SK-N-SH (cell line): ENCODE measurements at regions not wholly inside any gene's neighbourhood (a gene's known extent, or its start where the extent isn't known, plus 50 kb on each side); places are given as distances from the start of the nearest gene placed in this dataset.

Experiments
- ELF1 ChIP-seq: IDR thresholded peaks from 2 replicates; pipeline ENCODE4 v1.4.0; 2012
- FOSL2 ChIP-seq: IDR thresholded peaks from 2 replicates; pipeline ENCODE4 v1.4.0; 2012; ENCODE audit warnings: low read depth, mild to moderate bottlenecking, moderate library complexity, borderline replicate concordance
- GABPA ChIP-seq: IDR thresholded peaks from 2 replicates; pipeline ENCODE4 v1.4.0; 2012; ENCODE audit warnings: low read depth, mild to moderate bottlenecking
- GATA2 ChIP-seq: sonication (generic); formaldehyde crosslinking; IDR thresholded peaks from 2 replicates; pipeline ENCODE4 v1.5.0; 2020; ENCODE audit warnings: mild to moderate bottlenecking, missing genetic modification reagents
- JUND ChIP-seq: IDR thresholded peaks from 2 replicates; pipeline ENCODE4 v1.4.0; 2012
- MEF2A ChIP-seq: IDR thresholded peaks from 2 replicates; pipeline ENCODE4 v1.4.0; 2012; ENCODE audit warnings: low read depth, borderline replicate concordance
- NFIC ChIP-seq: IDR thresholded peaks from 2 replicates; pipeline ENCODE4 v1.4.0; 2012; ENCODE audit warnings: borderline replicate concordance
- POLR2AphosphoS5 ChIP-seq: IDR thresholded peaks from 2 replicates; pipeline ENCODE4 v1.6.1; 2012; ENCODE audit warnings: low read depth, low read length
- RAD21 ChIP-seq: IDR thresholded peaks from 2 replicates; pipeline ENCODE4 v1.6.1; 2012; ENCODE audit warnings: mild to moderate bottlenecking, low read length
- RXRA ChIP-seq: IDR thresholded peaks from 2 replicates; pipeline ENCODE4 v1.4.0; 2012; ENCODE audit warnings: low read depth, mild to moderate bottlenecking, borderline replicate concordance
- SIN3A ChIP-seq: IDR thresholded peaks from 2 replicates; pipeline ENCODE4 v1.6.1; 2012; ENCODE audit warnings: low read depth, mild to moderate bottlenecking, low read length, moderate library complexity, borderline replicate concordance
- SMC3 ChIP-seq: IDR thresholded peaks from 2 replicates; pipeline ENCODE4 v1.6.1; 2012; ENCODE audit warnings: low read depth, low read length, improper control_type of control experiment
- TCF12 ChIP-seq: IDR thresholded peaks from 2 replicates; pipeline ENCODE4 v1.4.0; 2012
- TEAD4 ChIP-seq: IDR thresholded peaks from 2 replicates; pipeline ENCODE4 v1.4.0; 2012; ENCODE audit warnings: mild to moderate bottlenecking, borderline replicate concordance; ENCODE audit not compliant: insufficient read depth
- TF ChIP-seq, protein P1 (sequence below): IDR thresholded peaks from 2 replicates; pipeline ENCODE4 v1.4.0; 2012; ENCODE audit warnings: low read depth, borderline replicate concordance
- TF ChIP-seq, protein P2 (sequence below): IDR thresholded peaks from 2 replicates; pipeline ENCODE4 v1.4.0; 2012; ENCODE audit warnings: low read depth
- TF ChIP-seq, protein P3 (sequence below): fragments of 200-600 bp; sonication (generic); IDR thresholded peaks from 2 replicates; pipeline ENCODE4 v1.6.1; 2017; ENCODE audit warnings: antibody characterized with exemption, mild to moderate bottlenecking, moderate library complexity
- TF ChIP-seq, protein P4 (sequence below): IDR thresholded peaks from 2 replicates; pipeline ENCODE4 v1.4.0; 2012; ENCODE audit warnings: low read depth, borderline replicate concordance
- TF ChIP-seq, protein P5 (sequence below): fragments of 150-350 bp; IDR thresholded peaks from 2 replicates; pipeline ENCODE4 v1.6.1; 2017; ENCODE audit warnings: antibody characterized with exemption, low read length, low read depth, borderline replicate concordance

DNA sequence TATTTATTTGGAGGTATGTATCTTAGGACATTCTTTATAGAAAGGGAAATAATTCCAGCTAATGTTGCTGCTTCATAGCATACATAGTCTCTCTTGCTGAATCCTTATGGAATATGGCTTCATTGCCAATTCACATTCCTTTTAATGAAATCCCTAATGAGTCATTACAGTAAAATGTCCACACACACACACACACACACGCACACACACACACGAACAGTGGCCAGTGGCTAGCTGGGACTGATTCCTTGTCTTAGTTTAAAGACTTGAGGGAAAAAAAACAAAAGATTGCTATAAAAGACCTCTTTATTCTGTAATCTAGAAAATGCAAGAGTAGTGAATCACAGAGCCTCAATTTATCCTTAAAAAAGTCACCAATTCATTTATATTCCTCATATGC lies 301.6 kb downstream of the SLITRK6 start (continued):
- TF ChIP-seq, protein P1, sequence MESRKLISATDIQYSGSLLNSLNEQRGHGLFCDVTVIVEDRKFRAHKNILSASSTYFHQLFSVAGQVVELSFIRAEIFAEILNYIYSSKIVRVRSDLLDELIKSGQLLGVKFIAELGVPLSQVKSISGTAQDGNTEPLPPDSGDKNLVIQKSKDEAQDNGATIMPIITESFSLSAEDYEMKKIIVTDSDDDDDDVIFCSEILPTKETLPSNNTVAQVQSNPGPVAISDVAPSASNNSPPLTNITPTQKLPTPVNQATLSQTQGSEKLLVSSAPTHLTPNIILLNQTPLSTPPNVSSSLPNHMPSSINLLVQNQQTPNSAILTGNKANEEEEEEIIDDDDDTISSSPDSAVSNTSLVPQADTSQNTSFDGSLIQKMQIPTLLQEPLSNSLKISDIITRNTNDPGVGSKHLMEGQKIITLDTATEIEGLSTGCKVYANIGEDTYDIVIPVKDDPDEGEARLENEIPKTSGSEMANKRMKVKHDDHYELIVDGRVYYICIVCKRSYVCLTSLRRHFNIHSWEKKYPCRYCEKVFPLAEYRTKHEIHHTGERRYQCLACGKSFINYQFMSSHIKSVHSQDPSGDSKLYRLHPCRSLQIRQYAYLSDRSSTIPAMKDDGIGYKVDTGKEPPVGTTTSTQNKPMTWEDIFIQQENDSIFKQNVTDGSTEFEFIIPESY = peak; percentile 73; the same call in 1 of the 2 replicates
- TF ChIP-seq POLR2AphosphoS5 = peak; percentile 58; the same call in 1 of the 2 replicates
- TF ChIP-seq TCF12 = peak; percentile 91
- TF ChIP-seq NFIC = peak; percentile 95
- TF ChIP-seq MEF2A = peak; percentile 54; the same call in 1 of the 2 replicates
- peak; percentile 42; the same call in 1 of the 2 replicates for TF ChIP-seq GABPA
- TF ChIP-seq ELF1 = no peak
- TF ChIP-seq, protein P2, sequence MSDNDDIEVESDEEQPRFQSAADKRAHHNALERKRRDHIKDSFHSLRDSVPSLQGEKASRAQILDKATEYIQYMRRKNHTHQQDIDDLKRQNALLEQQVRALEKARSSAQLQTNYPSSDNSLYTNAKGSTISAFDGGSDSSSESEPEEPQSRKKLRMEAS = peak; percentile 57; the same call in 1 of the 2 replicates
- no peak for TF ChIP-seq RAD21
- TF ChIP-seq, protein P3, sequence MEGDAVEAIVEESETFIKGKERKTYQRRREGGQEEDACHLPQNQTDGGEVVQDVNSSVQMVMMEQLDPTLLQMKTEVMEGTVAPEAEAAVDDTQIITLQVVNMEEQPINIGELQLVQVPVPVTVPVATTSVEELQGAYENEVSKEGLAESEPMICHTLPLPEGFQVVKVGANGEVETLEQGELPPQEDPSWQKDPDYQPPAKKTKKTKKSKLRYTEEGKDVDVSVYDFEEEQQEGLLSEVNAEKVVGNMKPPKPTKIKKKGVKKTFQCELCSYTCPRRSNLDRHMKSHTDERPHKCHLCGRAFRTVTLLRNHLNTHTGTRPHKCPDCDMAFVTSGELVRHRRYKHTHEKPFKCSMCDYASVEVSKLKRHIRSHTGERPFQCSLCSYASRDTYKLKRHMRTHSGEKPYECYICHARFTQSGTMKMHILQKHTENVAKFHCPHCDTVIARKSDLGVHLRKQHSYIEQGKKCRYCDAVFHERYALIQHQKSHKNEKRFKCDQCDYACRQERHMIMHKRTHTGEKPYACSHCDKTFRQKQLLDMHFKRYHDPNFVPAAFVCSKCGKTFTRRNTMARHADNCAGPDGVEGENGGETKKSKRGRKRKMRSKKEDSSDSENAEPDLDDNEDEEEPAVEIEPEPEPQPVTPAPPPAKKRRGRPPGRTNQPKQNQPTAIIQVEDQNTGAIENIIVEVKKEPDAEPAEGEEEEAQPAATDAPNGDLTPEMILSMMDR = no peak
- no peak for TF ChIP-seq SMC3
- peak; percentile 96 for TF ChIP-seq FOSL2
- TF ChIP-seq SIN3A = no peak
- TF ChIP-seq, protein P4, sequence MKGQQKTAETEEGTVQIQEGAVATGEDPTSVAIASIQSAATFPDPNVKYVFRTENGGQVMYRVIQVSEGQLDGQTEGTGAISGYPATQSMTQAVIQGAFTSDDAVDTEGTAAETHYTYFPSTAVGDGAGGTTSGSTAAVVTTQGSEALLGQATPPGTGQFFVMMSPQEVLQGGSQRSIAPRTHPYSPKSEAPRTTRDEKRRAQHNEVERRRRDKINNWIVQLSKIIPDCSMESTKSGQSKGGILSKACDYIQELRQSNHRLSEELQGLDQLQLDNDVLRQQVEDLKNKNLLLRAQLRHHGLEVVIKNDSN = no peak
- peak; percentile 97 for TF ChIP-seq JUND
- TF ChIP-seq TEAD4 = peak; percentile 96
- TF ChIP-seq, protein P5, sequence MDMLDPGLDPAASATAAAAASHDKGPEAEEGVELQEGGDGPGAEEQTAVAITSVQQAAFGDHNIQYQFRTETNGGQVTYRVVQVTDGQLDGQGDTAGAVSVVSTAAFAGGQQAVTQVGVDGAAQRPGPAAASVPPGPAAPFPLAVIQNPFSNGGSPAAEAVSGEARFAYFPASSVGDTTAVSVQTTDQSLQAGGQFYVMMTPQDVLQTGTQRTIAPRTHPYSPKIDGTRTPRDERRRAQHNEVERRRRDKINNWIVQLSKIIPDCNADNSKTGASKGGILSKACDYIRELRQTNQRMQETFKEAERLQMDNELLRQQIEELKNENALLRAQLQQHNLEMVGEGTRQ = no peak
- 0 out of 2 replicates have a peak, but pooled peaks have one; percentile 59 for TF ChIP-seq RXRA
- TF ChIP-seq GATA2 (CRISPR knock-in tag) = no peak
